HepG2 (cell line): ENCODE measurements at regions not wholly inside any gene's neighbourhood (a gene's known extent, or its start where the extent isn't known, plus 50 kb on each side); places are given as distances from the start of the nearest gene placed in this dataset.

Experiments
- ATAC-seq: fragments of 200-7000 bp; cut with Tn5 transposase; 3 replicates; pipeline ENCODE4 v1.9.1; 2020; ENCODE audit warnings: mild to moderate bottlenecking, moderate library complexity
- BruUV-seq: library from RNA; stranded (reverse); fragments of 400-500 nt; replicated peaks from 2 replicates; lab custom pipeline; 2021; lab: Mats Ljungman, UMichigan
- CTCF ChIA-PET: fragments of 300-600 bp; formaldehyde crosslinking; extraction: SDS; loops from one replicate; lab custom pipeline; 2021; ENCODE audit warnings: low total read pairs, inconsistent platforms, low intra/inter-chr PET ratio; lab: Yijun Ruan, JAX
- POLR2A ChIA-PET: fragments of 350-600 bp; sonication (Branson Sonifier 250); formaldehyde crosslinking; loops from one replicate; lab custom pipeline; 2020; ENCODE audit warnings: antibody characterized with exemption, inconsistent platforms; lab: Yijun Ruan, JAX
- DNase-seq: peaks from one replicate; pipeline ENCODE4 v3.0.0-alpha.2; 2015; ENCODE audit warnings: low spot score
- FAIRE-seq: peaks from 3 replicates; lab custom pipeline; 2011; peaks lifted over from hg19 to GRCh38; lab: Jason Lieb, UNC
- H2AFZ ChIP-seq: one replicate; pipeline ENCODE4 v1.6.1; 2011; ENCODE audit warnings: low read length, inconsistent platforms
- H3K27ac ChIP-seq: fragments of 300-600 bp; 3 replicates; pipeline ENCODE4 v1.8.0; 2011; ENCODE audit warnings: mixed run types, mild to moderate bottlenecking, mixed read lengths, low read length, inconsistent platforms; ENCODE audit not compliant: insufficient read depth; ENCODE audit errors: extremely low read length
- H3K27me3 ChIP-seq, 2 experiments: fragments of 200-600 bp in 1 of 2; 2 replicates in 1 of 2; 3 replicates in 1 of 2; pipeline versions ENCODE4 v1.6.0 to v1.8.0; 2011; ENCODE audit warnings: low read length in 2 of 2, mild to moderate bottlenecking in 2 of 2, moderate library complexity in 2 of 2, inconsistent platforms in 1 of 2; ENCODE audit not compliant: insufficient read depth in 2 of 2, control insufficient read depth in 1 of 2
- H3K36me3 ChIP-seq, 2 experiments: fragments of 200-600 bp in 1 of 2; replicated peaks in 1 of 2; 2 replicates in 1 of 2; 3 replicates in 1 of 2; pipeline versions ENCODE4 v1.5.1 to v1.8.0; 2011; ENCODE audit warnings: low read length in 2 of 2, inconsistent platforms in 1 of 2; ENCODE audit not compliant: insufficient read depth in 2 of 2, control insufficient read depth in 1 of 2
- H3K4me1 ChIP-seq: 2 replicates; pipeline ENCODE4 v1.5.1; 2012; ENCODE audit warnings: low read length, inconsistent platforms; ENCODE audit not compliant: insufficient read depth
- H3K4me2 ChIP-seq: 2 replicates; pipeline ENCODE4 v1.6.0; 2011; ENCODE audit warnings: low read depth, low read length, inconsistent platforms
- H3K4me3 ChIP-seq, 3 experiments: fragments of 200-600 bp in 1 of 3; sonication (generic), shearing (Covaris generic) in 1 of 3; replicated peaks in 1 of 3; 2 replicates each; pipeline ENCODE4 v1.5.1; 2011 to 2016; ENCODE audit warnings: low read length in 3 of 3, inconsistent platforms in 2 of 3, low read depth in 2 of 3, mild to moderate bottlenecking in 2 of 3, control low read depth in 1 of 3, mixed read lengths in 1 of 3; ENCODE audit not compliant: insufficient read depth in 1 of 3
- H3K79me2 ChIP-seq: one replicate; pipeline ENCODE4 v1.6.1; 2011; ENCODE audit warnings: low read length, inconsistent platforms; ENCODE audit not compliant: insufficient read depth
- H3K9ac ChIP-seq: 2 replicates; pipeline ENCODE4 v1.6.0; 2011; ENCODE audit warnings: mild to moderate bottlenecking, low read depth, low read length, inconsistent platforms; ENCODE audit not compliant: insufficient read depth
- H3K9me3 ChIP-seq: 2 replicates; pipeline ENCODE4 v1.5.1; 2012; ENCODE audit warnings: mild to moderate bottlenecking, low read length
- H4K20me1 ChIP-seq: 2 replicates; pipeline ENCODE4 v1.6.0; 2011; ENCODE audit warnings: inconsistent platforms, mild to moderate bottlenecking, low read length, moderate library complexity; ENCODE audit not compliant: insufficient read depth
- CEBPB ChIP-seq: IDR thresholded peaks from 2 replicates; pipeline ENCODE4 v1.6.1; 2011; ENCODE audit warnings: low read depth, low read length, improper control_type of control experiment, borderline replicate concordance
- EHMT2 ChIP-seq: fragments of 200-600 bp; sonication (generic); IDR thresholded peaks from 2 replicates; pipeline ENCODE4 v1.7.0; 2017; ENCODE audit warnings: antibody characterized with exemption, low read depth, low read length, borderline replicate concordance
- PAF1 ChIP-seq: IDR thresholded peaks from 2 replicates; pipeline ENCODE4 v1.6.1; 2016; ENCODE audit warnings: missing genetic modification reagents, missing compliant biosample characterization
- POLR2G ChIP-seq: fragments of 200-400 bp; formaldehyde crosslinking; IDR thresholded peaks from 2 replicates; pipeline ENCODE4 v1.6.1; 2018; ENCODE audit warnings: mild to moderate bottlenecking, low read depth, low read length, moderate library complexity
- RORA ChIP-seq: sonication (generic); formaldehyde crosslinking; IDR thresholded peaks from 2 replicates; pipeline ENCODE4 v1.5.0; 2020; ENCODE audit warnings: mild to moderate bottlenecking, missing genetic modification reagents, moderate library complexity
- SAP130 ChIP-seq: IDR thresholded peaks from 2 replicates; pipeline ENCODE4 v1.6.1; 2016; ENCODE audit warnings: low read depth
- SIN3B ChIP-seq: fragments of 150-350 bp; IDR thresholded peaks from 2 replicates; pipeline ENCODE4 v1.6.1; 2014; ENCODE audit warnings: low read length
- SMAD3 ChIP-seq: sonication (generic); formaldehyde crosslinking; IDR thresholded peaks from 2 replicates; pipeline ENCODE4 v1.4.0; 2020; ENCODE audit warnings: missing genetic modification reagents
- ZFP36L1 ChIP-seq: sonication (generic); formaldehyde crosslinking; IDR thresholded peaks from 2 replicates; pipeline ENCODE4 v1.8.0; 2022; ENCODE audit warnings: mild to moderate bottlenecking, missing genetic modification reagents, moderate library complexity
- ZNF317 ChIP-seq: sonication (generic); formaldehyde crosslinking; IDR thresholded peaks from 2 replicates; pipeline ENCODE4 v1.5.0; 2020; ENCODE audit warnings: mild to moderate bottlenecking, missing genetic modification reagents
- WGBS: methylation state at CpG from one replicate; pipeline ENCODE4 v1.1.6; 2017; ENCODE audit warnings: low lambda C conversion rate; 5-methylcytosine and 5-hydroxymethylcytosine counted together
- in situ Hi-C: cut with HindIII; loops from 2 replicates; pipeline ENCODE4 v1.10.0; 2017; ENCODE audit warnings: low pct_unique_long_range_greater_than_20kb; ENCODE audit not compliant: extremely low pct_ligation_motif_present
- intact Hi-C: fragments of 100-400 bp; cut with micrococcal nuclease; formaldehyde crosslinking; loops from one replicate; pipeline ENCODE4 v1.10.0; 2022; ENCODE audit not compliant: unreplicated experiment
- TF ChIP-seq, protein P1 (sequence below): sonication (generic); formaldehyde crosslinking; IDR thresholded peaks from 2 replicates; pipeline ENCODE4 v1.4.0; 2020; ENCODE audit warnings: missing genetic modification reagents, borderline replicate concordance

GRCh38 chr2:145415151-145415550 lies 895.2 kb upstream of the ZEB2 start:
- in situ Hi-C loops (no loop called here), intact Hi-C loops (no loop called here)
- Histone ChIP-seq H3K9ac (no peak overlapping the region), H3K79me2 (no peaks in the 10 kb centered on the region), H3K4me3 (no peak overlapping the region), H3K4me1 (no peaks in the 10 kb centered on the region), H4K20me1 (no peaks in the 10 kb centered on the region), H3K27me3 (no peaks in the 10 kb centered on the region), H3K27ac (no peak overlapping the region), H3K36me3 (no peaks in the 10 kb centered on the region), H2AFZ (no peak overlapping the region), H3K4me2 (no peak overlapping the region), H3K9me3 (no peaks in the 10 kb centered on the region)
- no peak for TF ChIP-seq SAP130 (CRISPR knock-in tag)
- TF ChIP-seq ZNF317 (CRISPR knock-in tag): peak; percentile 84
- TF ChIP-seq, protein P1, sequence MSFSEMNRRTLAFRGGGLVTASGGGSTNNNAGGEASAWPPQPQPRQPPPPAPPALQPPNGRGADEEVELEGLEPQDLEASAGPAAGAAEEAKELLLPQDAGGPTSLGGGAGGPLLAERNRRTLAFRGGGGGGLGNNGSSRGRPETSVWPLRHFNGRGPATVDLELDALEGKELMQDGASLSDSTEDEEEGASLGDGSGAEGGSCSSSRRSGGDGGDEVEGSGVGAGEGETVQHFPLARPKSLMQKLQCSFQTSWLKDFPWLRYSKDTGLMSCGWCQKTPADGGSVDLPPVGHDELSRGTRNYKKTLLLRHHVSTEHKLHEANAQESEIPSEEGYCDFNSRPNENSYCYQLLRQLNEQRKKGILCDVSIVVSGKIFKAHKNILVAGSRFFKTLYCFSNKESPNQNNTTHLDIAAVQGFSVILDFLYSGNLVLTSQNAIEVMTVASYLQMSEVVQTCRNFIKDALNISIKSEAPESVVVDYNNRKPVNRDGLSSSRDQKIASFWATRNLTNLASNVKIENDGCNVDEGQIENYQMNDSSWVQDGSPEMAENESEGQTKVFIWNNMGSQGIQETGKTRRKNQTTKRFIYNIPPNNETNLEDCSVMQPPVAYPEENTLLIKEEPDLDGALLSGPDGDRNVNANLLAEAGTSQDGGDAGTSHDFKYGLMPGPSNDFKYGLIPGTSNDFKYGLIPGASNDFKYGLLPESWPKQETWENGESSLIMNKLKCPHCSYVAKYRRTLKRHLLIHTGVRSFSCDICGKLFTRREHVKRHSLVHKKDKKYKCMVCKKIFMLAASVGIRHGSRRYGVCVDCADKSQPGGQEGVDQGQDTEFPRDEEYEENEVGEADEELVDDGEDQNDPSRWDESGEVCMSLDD (CRISPR knock-in tag): no peak
- TF ChIP-seq ZFP36L1 (CRISPR knock-in tag): no peak
- 0% methylated on average over 1 of the region's 1 CpG for WGBS
- DNase-seq: no peak
- CTCF ChIA-PET: no interaction called here
- BruUV-seq: no TSS peak
- ATAC-seq: no peak
- FAIRE-seq: no peak
- POLR2A ChIA-PET: no interaction called here

DNA sequence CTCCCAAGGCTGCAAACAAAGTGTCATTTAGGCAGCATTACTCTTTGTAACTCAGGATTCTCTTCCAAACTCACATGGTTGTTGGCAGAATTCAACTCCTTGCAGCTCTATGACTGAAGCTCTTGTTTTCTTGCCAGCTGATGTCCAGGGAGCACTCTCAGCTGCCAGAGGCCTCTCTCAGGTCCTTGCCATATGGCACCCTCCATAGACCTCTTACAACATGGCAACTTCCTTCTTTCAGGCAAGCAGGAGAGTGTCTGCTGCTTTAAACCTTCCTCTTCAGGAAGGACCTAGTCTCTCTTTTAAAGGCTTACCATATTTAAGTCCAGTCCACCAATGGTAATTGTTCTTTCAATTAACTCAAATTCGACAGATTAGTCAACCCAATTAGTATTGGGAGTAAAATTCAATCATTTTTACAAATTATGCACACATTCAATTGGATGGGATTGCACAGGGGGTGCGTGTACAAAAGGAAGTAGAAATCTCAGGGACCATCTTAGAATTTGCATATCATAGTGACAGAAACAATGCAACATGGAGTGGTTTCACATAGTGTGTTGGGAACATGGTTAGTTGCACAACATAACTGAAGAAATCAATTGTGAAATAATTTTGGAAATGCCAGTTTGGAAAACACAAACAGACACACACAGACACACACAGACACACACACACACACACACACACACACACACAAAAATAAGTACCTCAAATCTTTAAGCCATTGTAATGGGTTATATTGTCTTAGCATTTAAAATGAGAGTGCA lies 893.5 kb upstream of the ZEB2 start:
- WGBS: 0% methylated on average over 2 of the region's 2 CpGs
- no peaks in the 10 kb centered on the region for H3K4me1 ChIP-seq
- no peaks in the 10 kb centered on the region for H3K79me2 ChIP-seq
- no peak overlapping the region for H3K9ac ChIP-seq
- H3K27ac ChIP-seq: no peak overlapping the region
- DNase-seq (no peak), FAIRE-seq (no peak), ATAC-seq (no peak)
- no peaks in the 10 kb centered on the region for H3K9me3 ChIP-seq
- H3K36me3 ChIP-seq: no peaks in the 10 kb centered on the region
- CTCF ChIA-PET: no interaction called here
- TF ChIP-seq PAF1 (CRISPR knock-in tag) (no peak), EHMT2 (no peak), CEBPB (0 out of 2 replicates have a peak, but pooled peaks have one; percentile 34), POLR2G (no peak), SIN3B (no peak), RORA (no peak), SMAD3 (CRISPR knock-in tag) (no peak)
- H3K4me3 ChIP-seq: no peak overlapping the region
- no peaks in the 10 kb centered on the region for H3K27me3 ChIP-seq
- POLR2A ChIA-PET: no interaction called here
- H2AFZ ChIP-seq: no peak overlapping the region
- H3K4me2 ChIP-seq: no peak overlapping the region
- in situ Hi-C loops (no loop called here), intact Hi-C loops (no loop called here)
- no peaks in the 10 kb centered on the region for H4K20me1 ChIP-seq
- no TSS peak for BruUV-seq
